ENCODE measurements at regions not wholly inside any gene's neighbourhood (a gene's known extent, or its start where the extent isn't known, plus 50 kb on each side); places are given as distances from the start of the nearest gene placed in this dataset.
A peak's percentile ranks its signal among the peaks of the same experiment; 100 is the strongest.

DNA sequence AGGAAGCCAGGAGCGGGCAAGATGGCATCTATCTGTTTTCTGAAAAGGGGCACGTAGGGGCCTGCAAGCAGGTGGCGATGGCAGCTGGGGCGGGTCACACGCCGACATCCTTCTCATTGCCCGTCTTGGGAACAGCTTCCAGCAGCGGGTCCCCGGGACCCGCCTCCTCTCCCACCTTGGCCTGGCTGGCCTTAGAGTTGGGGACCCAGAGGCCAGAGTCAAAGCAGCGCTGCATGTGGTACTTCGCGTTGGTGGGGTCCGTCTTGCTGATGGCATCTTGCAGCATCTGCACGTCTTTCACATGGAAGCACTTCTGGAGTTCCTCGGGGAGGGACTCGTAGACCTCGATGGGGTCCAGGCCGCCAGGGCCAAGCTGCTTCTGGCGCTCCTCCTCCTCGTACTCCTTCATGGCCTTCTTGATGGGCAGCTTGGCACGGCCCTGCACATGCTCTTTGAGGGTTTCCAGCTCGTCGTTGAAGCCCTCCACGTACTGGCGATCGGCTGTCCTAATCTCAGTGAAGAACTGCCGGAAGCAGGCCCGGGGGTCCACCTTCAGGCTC lies 127.6 kb upstream of the CLINT1 start:
- Histone ChIP-seq H3K4me3 (no peak overlapping the region), H3K27me3 (peaks cover 0 to 4% (median 0%) of the 10 kb centered on the region in 7 donors), H3K4me1 (peaks cover 0 to 13% (median 3%) of the 10 kb centered on the region in 9 donors), H3K27ac (no peak overlapping the region), H3K36me3 (no peaks in the 10 kb centered on the region), H3K9me3 (no peaks in the 10 kb centered on the region)
- 96 to 97% methylated on average over 29 of the region's 29 CpGs for WGBS, 2 donors
- intact Hi-C loops (cut with DNase I), result no loop called here
- DNase-seq (no peak), ATAC-seq (no peak)
- TF ChIP-seq, protein P1, sequence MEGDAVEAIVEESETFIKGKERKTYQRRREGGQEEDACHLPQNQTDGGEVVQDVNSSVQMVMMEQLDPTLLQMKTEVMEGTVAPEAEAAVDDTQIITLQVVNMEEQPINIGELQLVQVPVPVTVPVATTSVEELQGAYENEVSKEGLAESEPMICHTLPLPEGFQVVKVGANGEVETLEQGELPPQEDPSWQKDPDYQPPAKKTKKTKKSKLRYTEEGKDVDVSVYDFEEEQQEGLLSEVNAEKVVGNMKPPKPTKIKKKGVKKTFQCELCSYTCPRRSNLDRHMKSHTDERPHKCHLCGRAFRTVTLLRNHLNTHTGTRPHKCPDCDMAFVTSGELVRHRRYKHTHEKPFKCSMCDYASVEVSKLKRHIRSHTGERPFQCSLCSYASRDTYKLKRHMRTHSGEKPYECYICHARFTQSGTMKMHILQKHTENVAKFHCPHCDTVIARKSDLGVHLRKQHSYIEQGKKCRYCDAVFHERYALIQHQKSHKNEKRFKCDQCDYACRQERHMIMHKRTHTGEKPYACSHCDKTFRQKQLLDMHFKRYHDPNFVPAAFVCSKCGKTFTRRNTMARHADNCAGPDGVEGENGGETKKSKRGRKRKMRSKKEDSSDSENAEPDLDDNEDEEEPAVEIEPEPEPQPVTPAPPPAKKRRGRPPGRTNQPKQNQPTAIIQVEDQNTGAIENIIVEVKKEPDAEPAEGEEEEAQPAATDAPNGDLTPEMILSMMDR (IDR thresholded peaks at IDR 0.05), result no peak

DNA sequence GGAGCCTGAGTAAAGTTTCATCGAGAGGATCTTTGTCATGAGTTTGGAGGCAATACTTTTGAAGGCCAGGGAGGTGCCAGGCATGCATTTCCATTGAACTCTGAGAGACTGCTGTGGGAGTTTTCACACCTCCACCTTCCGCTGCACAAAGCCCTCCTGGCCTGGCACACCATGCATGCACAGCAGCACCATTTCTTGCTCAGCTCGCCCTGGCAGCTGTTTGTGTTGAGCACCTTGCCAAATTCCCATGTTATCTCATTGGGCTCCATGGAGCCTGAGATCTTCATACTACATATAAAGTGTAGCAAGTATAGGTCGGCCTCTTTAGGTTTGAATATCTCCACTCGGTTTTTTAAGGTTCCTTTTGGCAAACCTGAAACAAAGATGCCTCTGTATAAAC lies 125.7 kb upstream of the CLINT1 start:
- Histone ChIP-seq H3K36me3 (no peaks in the 10 kb centered on the region), H3K9me3 (no peaks in the 10 kb centered on the region), H3K27ac (peak overlapping the region in 1 of 10 donors; percentile 5), H3K4me1 (peaks cover 0 to 13% (median 3%) of the 10 kb centered on the region in 9 donors), H3K4me3 (no peak overlapping the region), H3K27me3 (no peaks in the 10 kb centered on the region)
- 58 to 74% methylated on average over 5 of the region's 5 CpGs for WGBS, 2 donors
- ATAC-seq (no peak), DNase-seq (no peak)
- TF ChIP-seq, protein P1 (IDR thresholded peaks at IDR 0.05), result no peak
- intact Hi-C loops (cut with DNase I), result no loop called here

DNA sequence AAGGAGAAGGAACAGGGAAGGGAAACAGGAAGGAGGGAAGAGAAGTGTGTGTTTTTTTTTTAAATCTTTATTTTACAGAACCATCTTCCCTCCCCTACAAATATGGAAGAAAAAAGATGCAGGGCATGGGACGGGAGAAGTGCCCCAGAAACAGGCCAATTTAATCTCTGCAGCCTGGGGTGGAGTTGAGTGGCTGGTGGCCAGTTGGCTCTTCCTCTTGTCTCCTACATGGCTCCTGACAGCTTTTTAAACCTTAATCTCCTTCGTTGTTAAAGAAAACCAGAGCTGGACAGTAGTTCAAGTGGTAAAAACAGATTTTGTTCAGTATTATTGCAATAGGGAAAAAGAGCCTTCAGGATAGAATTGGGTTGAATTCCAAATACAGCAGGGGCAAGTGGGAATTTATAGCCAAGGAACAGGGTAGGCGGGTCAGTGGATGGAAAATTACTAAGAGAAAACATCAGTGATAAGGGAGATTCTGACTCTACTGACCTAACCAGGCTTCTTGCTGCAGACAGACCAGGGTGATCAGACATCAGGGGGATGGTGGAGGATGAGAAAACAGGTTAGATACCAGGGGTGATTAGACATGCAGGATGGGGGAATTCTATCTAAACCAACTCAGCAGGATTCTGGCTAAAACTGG lies 125.1 kb upstream of the CLINT1 start:
- ATAC-seq, result no peak
- 35 to 43% methylated on average over 3 of the region's 3 CpGs for WGBS, 2 donors
- H3K36me3 ChIP-seq, result no peaks in the 10 kb centered on the region

DNA sequence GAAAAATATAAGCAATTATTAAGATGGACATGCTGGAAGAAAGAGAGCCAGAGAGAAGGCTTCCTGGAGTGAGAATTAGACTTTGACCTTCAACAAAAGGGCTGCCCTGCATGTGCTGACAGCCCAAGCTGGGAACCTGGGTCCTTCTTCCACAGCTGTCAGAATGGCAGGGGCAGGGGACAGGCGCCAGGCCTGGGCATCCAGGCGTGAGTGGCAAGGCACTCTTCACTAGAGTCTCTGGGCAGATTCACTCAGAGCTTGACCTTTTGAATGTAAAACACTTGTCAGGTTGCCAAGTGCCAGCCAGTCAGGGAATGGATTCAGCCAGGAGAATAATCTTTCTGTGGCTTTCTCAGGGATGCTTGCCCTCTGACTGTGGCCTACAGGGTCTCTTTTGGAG lies 119.1 kb upstream of the CLINT1 start:
- Histone ChIP-seq H3K4me1 (peaks cover 0 to 6% (median 0%) of the 10 kb centered on the region in 9 donors), H3K27ac (peak overlapping the region in 1 of 10 donors; percentile 37), H3K9me3 (no peaks in the 10 kb centered on the region), H3K36me3 (no peaks in the 10 kb centered on the region), H3K4me3 (no peak overlapping the region), H3K27me3 (no peaks in the 10 kb centered on the region)
- ATAC-seq (peak in 6 of 8 donors; percentile 33 to 98 (median 81)), DNase-seq (peak; percentile 20 to 41)
- TF ChIP-seq, protein P1 (IDR thresholded peaks at IDR 0.05), result no peak
- WGBS, 2 donors, result 67% methylated on average over 2 of the region's 2 CpGs
- intact Hi-C loops (cut with DNase I), result no loop called here

More for the DNA sequence above, 125.1 kb upstream of the CLINT1 start:
- no peaks in the 10 kb centered on the region for H3K9me3 ChIP-seq
- no peak for DNase-seq
- H3K27me3 ChIP-seq, result no peaks in the 10 kb centered on the region
- TF ChIP-seq, protein P1 (IDR thresholded peaks at IDR 0.05), result no peak
- no peak overlapping the region for H3K4me3 ChIP-seq
- H3K4me1 ChIP-seq, result peaks cover 0 to 13% (median 3%) of the 10 kb centered on the region in 9 donors
- peak overlapping the region in 1 of 10 donors; percentile 5 for H3K27ac ChIP-seq
- intact Hi-C loops (cut with DNase I), result no loop called here
